OCI-LY3 (cell line): ENCODE measurements at regions not wholly inside any gene's neighbourhood (a gene's known extent, or its start where the extent isn't known, plus 50 kb on each side); places are given as distances from the start of the nearest gene placed in this dataset.

ENCODE experiments used
- EZH2phosphoT487 ChIP-seq: fragments of 200-600 bp; shearing (Covaris generic); IDR thresholded peaks from 2 replicates; pipeline ENCODE4 v1.6.1; 2018; ENCODE audit warnings: antibody characterized with exemption, mixed run types, low read depth
- TF ChIP-seq, protein P1 (sequence below): fragments of 200-600, 300-600 bp; sonication (generic); IDR thresholded peaks from 2 replicates; pipeline ENCODE4 v1.5.1; 2014; ENCODE audit warnings: antibody characterized with exemption, low read length, low read depth

GRCh38 chr18:45447355-45448265 is 167.7 kb upstream of the SLC14A2 start:
- TF ChIP-seq, protein P1, sequence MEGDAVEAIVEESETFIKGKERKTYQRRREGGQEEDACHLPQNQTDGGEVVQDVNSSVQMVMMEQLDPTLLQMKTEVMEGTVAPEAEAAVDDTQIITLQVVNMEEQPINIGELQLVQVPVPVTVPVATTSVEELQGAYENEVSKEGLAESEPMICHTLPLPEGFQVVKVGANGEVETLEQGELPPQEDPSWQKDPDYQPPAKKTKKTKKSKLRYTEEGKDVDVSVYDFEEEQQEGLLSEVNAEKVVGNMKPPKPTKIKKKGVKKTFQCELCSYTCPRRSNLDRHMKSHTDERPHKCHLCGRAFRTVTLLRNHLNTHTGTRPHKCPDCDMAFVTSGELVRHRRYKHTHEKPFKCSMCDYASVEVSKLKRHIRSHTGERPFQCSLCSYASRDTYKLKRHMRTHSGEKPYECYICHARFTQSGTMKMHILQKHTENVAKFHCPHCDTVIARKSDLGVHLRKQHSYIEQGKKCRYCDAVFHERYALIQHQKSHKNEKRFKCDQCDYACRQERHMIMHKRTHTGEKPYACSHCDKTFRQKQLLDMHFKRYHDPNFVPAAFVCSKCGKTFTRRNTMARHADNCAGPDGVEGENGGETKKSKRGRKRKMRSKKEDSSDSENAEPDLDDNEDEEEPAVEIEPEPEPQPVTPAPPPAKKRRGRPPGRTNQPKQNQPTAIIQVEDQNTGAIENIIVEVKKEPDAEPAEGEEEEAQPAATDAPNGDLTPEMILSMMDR: no peak
- no peak for TF ChIP-seq EZH2phosphoT487
